Activated CD4-positive, alpha-beta T cell treated with anti-CD3 and anti-CD28 coated beads, Interleukin-2, amount 10 ng/mL, durations not matched to agents 24 days and 14 days (primary cell): ENCODE measurements at regions not wholly inside any gene's neighbourhood (a gene's known extent, or its start where the extent isn't known, plus 50 kb on each side); places are given as distances from the start of the nearest gene placed in this dataset.
"Not testable (repeated sequence)": the region's sequence is repeated elsewhere in the genome, so short reads cannot be mapped to it uniquely, and the experiment has no call there.

ENCODE experiments used
- DNase-seq: peaks from one replicate; pipeline ENCODE4 v3.0.0; 2022
- H3K27ac Mint-ChIP-seq: one replicate; pipeline ENCODE4 v1.8.0; 2022; ENCODE audit warnings: mild to moderate bottlenecking, mixed read lengths
- H3K27me3 Mint-ChIP-seq: one replicate; pipeline ENCODE4 v1.8.0; 2022; ENCODE audit warnings: mixed read lengths
- H3K36me3 Mint-ChIP-seq: one replicate; pipeline ENCODE4 v1.8.0; 2022; ENCODE audit warnings: low read depth, mild to moderate bottlenecking, mixed read lengths
- H3K4me1 Mint-ChIP-seq: one replicate; pipeline ENCODE4 v1.8.0; 2021; ENCODE audit warnings: mixed read lengths
- H3K4me3 Mint-ChIP-seq: one replicate; pipeline ENCODE4 v1.8.0; 2022; ENCODE audit warnings: mild to moderate bottlenecking, moderate library complexity, mixed read lengths
- H3K9me3 Mint-ChIP-seq: one replicate; pipeline ENCODE4 v1.8.0; 2021; ENCODE audit warnings: mixed read lengths
- intact Hi-C: fragments of 100-400 bp; cut with micrococcal nuclease; formaldehyde crosslinking; loops from one replicate; pipeline ENCODE4 v1.15.1; 2023

GRCh38 chr12:94916663-94917062 is 86.8 kb downstream of the NDUFA12 start:
- no peak overlapping the region for H3K27ac Mint-ChIP-seq
- intact Hi-C loops: no loop called here

GRCh38 chr12:94909663-94910062 is 93.8 kb downstream of the NDUFA12 start:
- intact Hi-C loops: no loop called here
- H3K27me3 Mint-ChIP-seq: no peaks in the 10 kb centered on the region
- no peak for DNase-seq
- peaks cover 10% of the 10 kb centered on the region for H3K9me3 Mint-ChIP-seq
- no peaks in the 10 kb centered on the region for H3K4me1 Mint-ChIP-seq
- no peak overlapping the region for H3K4me3 Mint-ChIP-seq
- H3K36me3 Mint-ChIP-seq: no peaks in the 10 kb centered on the region
- H3K27ac Mint-ChIP-seq: no peak overlapping the region

More at GRCh38 chr12:94916663-94917062, 86.8 kb downstream of the NDUFA12 start:
- DNase-seq: no peak
- Mint-ChIP-seq H3K4me3 (no peak overlapping the region), H3K4me1 (no peaks in the 10 kb centered on the region), H3K27me3 (no peaks in the 10 kb centered on the region), H3K9me3 (no peaks in the 10 kb centered on the region), H3K36me3 (no peaks in the 10 kb centered on the region)

GRCh38 chr12:94905749-94906148 is 97.7 kb downstream of the NDUFA12 start:
- DNase-seq, H3K4me3 Mint-ChIP-seq, H3K27me3 Mint-ChIP-seq, H3K4me1 Mint-ChIP-seq, intact Hi-C loops, H3K36me3 Mint-ChIP-seq, H3K27ac Mint-ChIP-seq: not testable (repeated sequence)
- H3K9me3 Mint-ChIP-seq: peaks cover 12% of the 10 kb centered on the region

- intact Hi-C loops: no loop called here
- DNase-seq: no peak
- Mint-ChIP-seq H3K27me3 (peaks cover 3% of the 10 kb centered on the region), H3K27ac (no peak overlapping the region), H3K36me3 (no peaks in the 10 kb centered on the region), H3K4me1 (no peaks in the 10 kb centered on the region), H3K9me3 (peaks cover 3% of the 10 kb centered on the region), H3K4me3 (no peak overlapping the region)
These were observed 103.0 kb downstream of the NDUFA12 start for GRCh38 chr12:94900496-94900895.

- Mint-ChIP-seq H3K27me3 (peaks cover 4% of the 10 kb centered on the region), H3K36me3 (no peaks in the 10 kb centered on the region), H3K27ac (no peak overlapping the region), H3K4me3 (no peak overlapping the region), H3K9me3 (no peaks in the 10 kb centered on the region), H3K4me1 (no peaks in the 10 kb centered on the region)
- DNase-seq: no peak
- intact Hi-C loops: no loop called here
These were observed 105.1 kb downstream of the NDUFA12 start for GRCh38 chr12:94898388-94898787.

GRCh38 chr12:94892544-94893267 is 110.8 kb downstream of the NDUFA12 start:
- no peak for DNase-seq
- no peak overlapping the region for H3K4me3 Mint-ChIP-seq
- intact Hi-C loops: no loop called here
- no peak overlapping the region for H3K27ac Mint-ChIP-seq
- no peaks in the 10 kb centered on the region for H3K4me1 Mint-ChIP-seq
- H3K27me3 Mint-ChIP-seq: peaks cover 3% of the 10 kb centered on the region
- H3K9me3 Mint-ChIP-seq: no peaks in the 10 kb centered on the region
- H3K36me3 Mint-ChIP-seq: no peaks in the 10 kb centered on the region

GRCh38 chr12:94889445-94890210 is 113.9 kb downstream of the NDUFA12 start:
- H3K4me1 Mint-ChIP-seq: no peaks in the 10 kb centered on the region
- H3K27me3 Mint-ChIP-seq: peaks cover 5% of the 10 kb centered on the region
- H3K4me3 Mint-ChIP-seq: no peak overlapping the region
- no peaks in the 10 kb centered on the region for H3K36me3 Mint-ChIP-seq
- H3K9me3 Mint-ChIP-seq: no peaks in the 10 kb centered on the region
- intact Hi-C loops: no loop called here
- no peak for DNase-seq
- no peak overlapping the region for H3K27ac Mint-ChIP-seq

GRCh38 chr12:94879542-94879941 is 124.0 kb downstream of the NDUFA12 start:
- intact Hi-C loops: no loop called here
- H3K4me3 Mint-ChIP-seq: no peak overlapping the region
- peaks cover 31% of the 10 kb centered on the region for H3K27me3 Mint-ChIP-seq
- H3K9me3 Mint-ChIP-seq: peaks cover 9% of the 10 kb centered on the region
- H3K27ac Mint-ChIP-seq: no peak overlapping the region
- H3K4me1 Mint-ChIP-seq: no peaks in the 10 kb centered on the region
- peak; percentile 70 for DNase-seq
- no peaks in the 10 kb centered on the region for H3K36me3 Mint-ChIP-seq

GRCh38 chr12:94875525-94875924 is 128.0 kb downstream of the NDUFA12 start:
- intact Hi-C loops: no loop called here
- Mint-ChIP-seq H3K4me3 (no peak overlapping the region), H3K27ac (no peak overlapping the region), H3K4me1 (peaks cover 4% of the 10 kb centered on the region), H3K27me3 (peaks cover 50% of the 10 kb centered on the region), H3K36me3 (no peaks in the 10 kb centered on the region), H3K9me3 (peaks cover 9% of the 10 kb centered on the region)
- DNase-seq: no peak

- no peaks in the 10 kb centered on the region for H3K36me3 Mint-ChIP-seq
- peaks cover 9% of the 10 kb centered on the region for H3K9me3 Mint-ChIP-seq
- intact Hi-C loops: no loop called here
- no peak for DNase-seq
- H3K27me3 Mint-ChIP-seq: peaks cover 54% of the 10 kb centered on the region
- H3K4me1 Mint-ChIP-seq: peaks cover 4% of the 10 kb centered on the region
- no peak overlapping the region for H3K27ac Mint-ChIP-seq
- no peak overlapping the region for H3K4me3 Mint-ChIP-seq
These were observed 128.8 kb downstream of the NDUFA12 start for GRCh38 chr12:94874518-94875302.

GRCh38 chr12:94873734-94874517 is 129.6 kb downstream of the NDUFA12 start:
- intact Hi-C loops: no loop called here
- Mint-ChIP-seq H3K9me3 (peaks cover 3% of the 10 kb centered on the region), H3K27me3 (peaks cover 54% of the 10 kb centered on the region), H3K4me3 (peak overlapping the region; percentile 43), H3K27ac (no peak overlapping the region), H3K4me1 (peaks cover 4% of the 10 kb centered on the region), H3K36me3 (no peaks in the 10 kb centered on the region)
- no peak for DNase-seq

- Mint-ChIP-seq H3K27me3 (peaks cover 52% of the 10 kb centered on the region), H3K4me1 (peaks cover 4% of the 10 kb centered on the region), H3K27ac (no peak overlapping the region), H3K4me3 (no peak overlapping the region), H3K9me3 (no peaks in the 10 kb centered on the region), H3K36me3 (no peaks in the 10 kb centered on the region)
- no peak for DNase-seq
- intact Hi-C loops: no loop called here
These were observed 130.3 kb downstream of the NDUFA12 start for GRCh38 chr12:94872971-94873733.

- Mint-ChIP-seq H3K27ac (no peak overlapping the region), H3K9me3 (no peaks in the 10 kb centered on the region), H3K36me3 (no peaks in the 10 kb centered on the region), H3K4me3 (no peak overlapping the region), H3K27me3 (peaks cover 49% of the 10 kb centered on the region), H3K4me1 (peaks cover 4% of the 10 kb centered on the region)
- no peak for DNase-seq
- intact Hi-C loops: no loop called here
These were observed 130.9 kb downstream of the NDUFA12 start for GRCh38 chr12:94872671-94872970.
